Heart left ventricle (tissue), 16 donors: ENCODE measurements at regions not wholly inside any gene's neighbourhood (a gene's known extent, or its start where the extent isn't known, plus 50 kb on each side); places are given as distances from the start of the nearest gene placed in this dataset.

Source experiments
- ATAC-seq, 4 donors: fragments of 200-7000 bp; cut with Tn5 transposase; one replicate each; pipeline ENCODE4 v1.9.1; 2020 to 2022; ENCODE audit warnings: moderate library complexity in 4 of 4, mild to moderate bottlenecking in 3 of 4, moderate number of reproducible peaks in 1 of 4
- DNase-seq, 5 donors: peaks; one replicate each; pipeline ENCODE4 v3.0.0-alpha.2; 2020
- H3K27ac ChIP-seq, 12 donors: fragments of 200-600 bp; sonication (generic) in 4 of 12; one replicate each; pipeline versions ENCODE4 v1.5.0 to v1.8.0; 2016 to 2022; ENCODE audit warnings: mild to moderate bottlenecking in 2 of 12
- H3K27me3 ChIP-seq, 9 donors: fragments of 200-600 bp; sonication (generic) in 2 of 9; one replicate each; pipeline versions ENCODE4 v1.5.1 to v1.8.0; 2016 to 2022; ENCODE audit warnings: mild to moderate bottlenecking in 3 of 9
- H3K36me3 ChIP-seq, 9 donors: fragments of 200-600 bp; sonication (generic) in 2 of 9; one replicate each; pipeline versions ENCODE4 v1.5.0 to v1.8.0; 2018 to 2022; ENCODE audit warnings: mild to moderate bottlenecking in 2 of 9
- H3K4me1 ChIP-seq, 12 donors: fragments of 200-600 bp; sonication (generic) in 4 of 12; one replicate each; pipeline versions ENCODE4 v1.5.0 to v1.8.0; 2016 to 2022; ENCODE audit warnings: mild to moderate bottlenecking in 3 of 12
- H3K4me3 ChIP-seq, 12 donors: fragments of 200-600 bp; sonication (generic) in 4 of 12; one replicate each; pipeline versions ENCODE4 v1.5.0 to v1.8.0; 2017 to 2022; ENCODE audit warnings: mild to moderate bottlenecking in 9 of 12, moderate library complexity in 4 of 12
- H3K9me3 ChIP-seq, 12 donors: fragments of 200-600 bp; sonication (generic) in 4 of 12; one replicate each; pipeline versions ENCODE4 v1.5.0 to v1.8.0; 2016 to 2022; ENCODE audit warnings: mild to moderate bottlenecking in 1 of 12
- POLR2A ChIP-seq, 2 donors: fragments of 450-650 bp; IDR thresholded peaks; one replicate each; pipeline ENCODE4 v1.6.1; 2017; ENCODE audit warnings: antibody characterized with exemption in 2 of 2, mild to moderate bottlenecking in 2 of 2, moderate library complexity in 2 of 2
- WGBS, 4 donors: extraction: QIAGEN DNeasy Blood & Tissue Kit in 2 of 4; methylation state at CpG; one replicate each; pipeline versions ENCODE4 v1.1.5 to v1.1.7; 2013 to 2018; 5-methylcytosine and 5-hydroxymethylcytosine counted together
- intact Hi-C, 10 donors: fragments of 100-400 bp; cut with DNase I; formaldehyde crosslinking; loops; one replicate each; pipeline versions ENCODE4 v1.11.1 to v1.14.2; 2022
- TF ChIP-seq, protein P1 (sequence below), 12 donors: fragments of 200-600 bp; sonication (generic) in 4 of 12; IDR thresholded peaks; one replicate each; pipeline versions ENCODE4 v1.5.0 to v1.8.0; 2018 to 2022; ENCODE audit warnings: antibody characterized with exemption in 12 of 12, mild to moderate bottlenecking in 5 of 12
- donor health status: ischemic (EF 13 %, LVEDD 7.1; RV severe dilation, severe dysfunction).
- donor health status: healthy with polysubstance abuse.
- donor health status: DM: no; HTN: yes; CAD: no.
- donor health status: DM: no; HTN: no; CAD: no.
- donor health status: ischemic (EF 25% LVEDD 6.9; RV normal size, moderate dysfunction).
- donor health status: ischemic (EF 25% LVEDD 5.7; RV mildly dilated, moderate dysfunction).
- donor health status: healthy.
- donor health status: DM: yes; HTN: yes; CAD: no.
- donor health status: ischemic (EF 35%, LVEDD 5.7; RV mildly dilated, moderate dysfunction).
- donor health status: nonischemic (EF 11% LVEDD 7.7; RV severe dilation, severe dysfunction).
- donor health status: DM: yes; HTN: yes; CAD: no.
- donor health status: PGD.
- donor health status: ischemic (EF 29% LVEDD 5.4; RV normal size, mild dysfunction).
- donor health status: nonischemic (EF 23%, LVEDD 6.1; RV moderate dilation, normal function).

DNA sequence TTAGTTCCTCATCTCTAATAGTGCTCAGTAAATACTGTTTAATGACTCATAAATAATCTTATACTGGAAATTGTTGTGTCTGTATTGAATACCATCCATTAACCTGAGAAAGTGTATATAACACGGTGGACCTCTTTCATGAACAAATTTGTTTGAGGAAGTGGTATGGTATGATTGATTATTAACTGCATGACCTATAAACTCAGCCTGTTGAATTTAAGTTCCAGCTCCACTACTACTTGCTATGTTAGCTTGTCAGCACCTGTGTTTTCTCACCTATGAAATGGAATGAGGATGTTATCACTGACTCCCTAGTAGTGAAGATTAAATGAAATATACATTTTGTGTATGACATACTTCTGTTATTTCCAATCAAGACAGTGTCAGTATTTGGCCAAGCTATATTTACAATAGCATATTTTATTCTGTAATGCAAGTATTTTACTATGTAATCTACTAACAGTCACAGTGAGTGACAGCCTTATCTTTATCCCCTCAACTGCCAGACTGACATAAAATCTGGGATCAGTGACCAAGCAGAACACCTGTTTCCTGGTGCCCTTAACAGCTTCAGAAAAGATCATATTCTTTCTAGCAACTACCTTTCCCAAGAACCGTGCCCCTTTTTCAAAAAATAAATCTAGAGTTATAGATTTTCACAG, 77.3 kb upstream of the ITGA1 start:
- no peak for DNase-seq
- Histone ChIP-seq H3K4me1 (peaks cover 0 to 46% (median 16%) of the 10 kb centered on the region in 12 donors), H3K36me3 (no peaks in the 10 kb centered on the region), H3K27me3 (no peaks in the 10 kb centered on the region), H3K27ac (peak overlapping the region in 6 of 12 donors; percentile 7 to 70 (median 44)), H3K4me3 (no peak overlapping the region), H3K9me3 (no peaks in the 10 kb centered on the region)
- 64 to 75% (median 66%) methylated on average over 2 of the region's 2 CpGs for WGBS, 4 donors
- no peak for ATAC-seq
- TF ChIP-seq POLR2A (IDR thresholded peaks at IDR 0.05), result no peak
- TF ChIP-seq, protein P1, sequence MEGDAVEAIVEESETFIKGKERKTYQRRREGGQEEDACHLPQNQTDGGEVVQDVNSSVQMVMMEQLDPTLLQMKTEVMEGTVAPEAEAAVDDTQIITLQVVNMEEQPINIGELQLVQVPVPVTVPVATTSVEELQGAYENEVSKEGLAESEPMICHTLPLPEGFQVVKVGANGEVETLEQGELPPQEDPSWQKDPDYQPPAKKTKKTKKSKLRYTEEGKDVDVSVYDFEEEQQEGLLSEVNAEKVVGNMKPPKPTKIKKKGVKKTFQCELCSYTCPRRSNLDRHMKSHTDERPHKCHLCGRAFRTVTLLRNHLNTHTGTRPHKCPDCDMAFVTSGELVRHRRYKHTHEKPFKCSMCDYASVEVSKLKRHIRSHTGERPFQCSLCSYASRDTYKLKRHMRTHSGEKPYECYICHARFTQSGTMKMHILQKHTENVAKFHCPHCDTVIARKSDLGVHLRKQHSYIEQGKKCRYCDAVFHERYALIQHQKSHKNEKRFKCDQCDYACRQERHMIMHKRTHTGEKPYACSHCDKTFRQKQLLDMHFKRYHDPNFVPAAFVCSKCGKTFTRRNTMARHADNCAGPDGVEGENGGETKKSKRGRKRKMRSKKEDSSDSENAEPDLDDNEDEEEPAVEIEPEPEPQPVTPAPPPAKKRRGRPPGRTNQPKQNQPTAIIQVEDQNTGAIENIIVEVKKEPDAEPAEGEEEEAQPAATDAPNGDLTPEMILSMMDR (IDR thresholded peaks at IDR 0.05), result no peak
- intact Hi-C loops, result no loop called here

DNA sequence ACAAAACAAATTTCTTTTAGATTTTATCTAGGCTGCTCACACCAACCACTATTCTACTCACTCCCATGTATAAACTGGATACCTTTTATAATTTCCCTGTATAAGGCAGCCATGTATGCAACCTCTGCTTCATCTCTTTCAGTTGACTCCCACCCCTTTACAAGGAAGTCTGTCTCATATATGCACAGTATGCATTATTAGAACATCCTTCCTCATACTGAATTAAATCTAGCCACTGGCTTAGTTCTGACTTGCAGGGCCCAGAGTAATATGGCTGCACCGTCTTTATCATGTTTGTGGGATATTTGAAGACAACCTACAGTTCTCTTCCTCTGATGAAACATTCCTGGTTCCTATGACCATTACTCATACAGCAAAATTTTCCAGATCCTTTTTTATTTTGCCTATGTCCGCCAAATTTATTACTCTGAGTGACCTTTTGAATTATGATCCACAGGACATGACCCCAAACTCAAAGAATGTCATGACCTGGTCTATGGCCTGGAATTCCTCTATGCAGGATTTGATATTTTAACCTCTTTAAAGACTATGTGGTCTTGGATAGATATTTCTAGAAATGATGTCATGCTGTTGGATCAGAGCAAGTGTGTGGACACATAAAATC, 76.6 kb upstream of the ITGA1 start:
- Histone ChIP-seq H3K4me3 (no peak overlapping the region), H3K27me3 (no peaks in the 10 kb centered on the region), H3K36me3 (no peaks in the 10 kb centered on the region), H3K4me1 (peaks cover 0 to 40% (median 16%) of the 10 kb centered on the region in 12 donors), H3K9me3 (no peaks in the 10 kb centered on the region), H3K27ac (peak overlapping the region in 2 of 12 donors; percentile 7 to 60)
- intact Hi-C loops, result no loop called here
- ATAC-seq (peak in 2 of 4 donors; percentile 36 to 41), DNase-seq (no peak)
- no peak for TF ChIP-seq POLR2A (IDR thresholded peaks at IDR 0.05)
- TF ChIP-seq, protein P1 (IDR thresholded peaks at IDR 0.05), result no peak
- WGBS, 4 donors, result 44 to 73% (median 71%) methylated on average over 2 of the region's 2 CpGs

- H3K4me3 ChIP-seq, result no peak overlapping the region
- H3K27me3 ChIP-seq, result no peaks in the 10 kb centered on the region
- no peak for DNase-seq
- intact Hi-C loops, result no loop called here
- H3K27ac ChIP-seq, result no peak overlapping the region
- no peak for ATAC-seq
- peaks cover 0 to 36% (median 16%) of the 10 kb centered on the region in 12 donors for H3K4me1 ChIP-seq
- H3K36me3 ChIP-seq, result no peaks in the 10 kb centered on the region
- 83 to 91% (median 89%) methylated on average over 2 of the region's 2 CpGs for WGBS, 4 donors
- peaks cover 0 to 4% (median 0%) of the 10 kb centered on the region in 12 donors for H3K9me3 ChIP-seq
- TF ChIP-seq POLR2A (IDR thresholded peaks at IDR 0.05), result no peak
These were observed 75.4 kb upstream of the ITGA1 start for GRCh38 chr5:52712354-52712753.

GRCh38 chr5:52725065-52725746, 62.5 kb upstream of the ITGA1 start:
- Histone ChIP-seq H3K27me3 (no peaks in the 10 kb centered on the region), H3K4me1 (peaks cover 0 to 43% (median 23%) of the 10 kb centered on the region in 12 donors), H3K27ac (peak overlapping the region in 11 of 12 donors; percentile 14 to 76 (median 58)), H3K9me3 (no peaks in the 10 kb centered on the region), H3K4me3 (no peak overlapping the region), H3K36me3 (no peaks in the 10 kb centered on the region)
- ATAC-seq, result peak in 2 of 4 donors; percentile 33 to 74
- intact Hi-C loops, result loop anchor here in 3 of 10 donors (5.0 kb wide), 3 partner anchors 33 to 52 kb away; no protein-coding TSS in a partner anchor
- DNase-seq, result no peak
- WGBS, 4 donors, result 34 to 42% (median 38%) methylated on average over 6 of the region's 6 CpGs
- TF ChIP-seq, protein P1 (IDR thresholded peaks at IDR 0.05), result no peak
- no peak for TF ChIP-seq POLR2A (IDR thresholded peaks at IDR 0.05)
